Daoy (cell line): ENCODE measurements at regions not wholly inside any gene's neighbourhood (a gene's known extent, or its start where the extent isn't known, plus 50 kb on each side); places are given as distances from the start of the nearest gene placed in this dataset.
A peak's percentile ranks its signal among the peaks of the same experiment; 100 is the strongest.
"Not testable (repeated sequence)": the region's sequence is repeated elsewhere in the genome, so short reads cannot be mapped to it uniquely, and the experiment has no call there.

Source experiments
- DNase-seq: peaks from one replicate; pipeline ENCODE4 v3.0.0-alpha.2; 2015; ENCODE audit warnings: low read depth

- DNase-seq, result not testable (repeated sequence)
Measured at GRCh38 chr7:6939126-6939525, 113.1 kb upstream of the CCZ1B start.

GRCh38 chr7:6939896-6940295 is 113.8 kb upstream of the CCZ1B start:
- DNase-seq, result not testable (repeated sequence)

- not testable (repeated sequence) for DNase-seq
Measured at GRCh38 chr7:6946873-6947272, 120.8 kb upstream of the CCZ1B start.

DNA sequence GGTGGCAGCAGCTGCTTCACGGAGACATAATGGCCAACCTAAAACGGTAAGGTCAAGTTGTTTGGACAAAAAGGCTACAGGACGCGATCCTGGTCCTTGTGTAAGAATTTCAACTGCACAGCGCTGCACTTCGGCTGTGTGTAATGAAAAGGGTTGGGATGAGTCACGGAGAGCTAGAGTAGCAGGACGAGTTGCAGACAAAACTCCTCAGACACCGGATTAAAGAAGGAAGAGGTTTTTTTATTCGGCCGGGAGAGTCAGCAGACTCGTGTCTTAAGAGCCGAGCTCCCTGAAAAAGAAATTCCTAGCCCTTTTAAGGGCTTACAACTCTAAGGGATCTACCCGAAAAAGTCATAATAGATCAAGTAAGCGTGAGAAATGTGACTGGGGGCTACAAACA is 124.2 kb upstream of the CCZ1B start:
- DNase-seq, result peak; percentile 63

- not testable (repeated sequence) for DNase-seq
Measured at GRCh38 chr7:6951553-6951952, 125.5 kb upstream of the CCZ1B start.

DNA sequence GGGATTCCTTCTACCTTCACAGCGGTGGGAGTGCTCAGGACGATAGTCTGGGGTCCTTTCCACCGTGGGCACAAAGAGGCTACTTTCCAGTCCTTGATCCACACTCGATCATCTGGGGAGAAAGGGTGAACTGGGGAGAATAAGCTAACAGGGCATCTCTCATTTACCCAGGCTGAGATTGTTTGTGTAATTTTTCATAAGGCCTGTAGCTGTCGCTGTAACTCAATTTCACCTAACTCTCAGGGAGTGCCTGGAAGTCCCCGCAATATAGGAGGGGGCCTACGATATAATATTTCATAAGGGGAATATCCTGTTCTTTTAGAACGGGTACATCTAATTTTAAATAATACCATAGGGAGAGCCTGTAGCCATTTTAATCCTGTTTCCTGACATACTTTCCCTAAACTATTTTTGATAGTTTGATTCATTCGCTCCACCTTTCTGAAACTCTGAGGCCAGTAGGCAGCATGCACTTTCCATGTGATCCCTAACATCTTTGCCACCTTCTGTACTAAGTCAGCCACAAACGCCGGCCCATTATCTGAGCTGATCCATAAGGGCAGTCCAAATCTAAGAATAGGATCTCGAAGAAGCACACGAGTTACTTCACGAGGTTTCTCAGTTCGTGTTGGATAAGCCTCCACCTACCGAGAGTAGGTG is 127.2 kb upstream of the CCZ1B start:
- not testable (repeated sequence) for DNase-seq

DNA sequence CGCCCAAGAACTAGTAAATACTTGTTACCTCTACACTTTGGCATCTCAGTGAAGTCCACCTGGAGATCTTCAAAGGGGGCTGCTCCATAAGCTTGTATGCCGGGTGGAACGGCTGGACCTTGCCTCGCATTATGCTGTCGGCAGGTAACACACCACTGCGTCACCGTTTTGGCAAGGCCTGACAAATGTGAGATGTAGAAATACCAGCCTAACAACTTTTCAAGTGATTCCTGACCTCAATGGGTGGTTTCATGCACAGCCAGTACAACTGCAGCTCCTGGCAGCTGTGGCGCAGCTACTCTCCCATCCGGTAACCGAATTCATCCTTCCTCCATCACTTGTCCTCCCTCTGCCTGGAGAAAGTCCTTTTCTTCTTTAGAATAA is 127.7 kb upstream of the CCZ1B start:
- DNase-seq, result not testable (repeated sequence)

- not testable (repeated sequence) for DNase-seq
Measured at GRCh38 chr7:6955385-6955784, 129.3 kb upstream of the CCZ1B start.

DNA sequence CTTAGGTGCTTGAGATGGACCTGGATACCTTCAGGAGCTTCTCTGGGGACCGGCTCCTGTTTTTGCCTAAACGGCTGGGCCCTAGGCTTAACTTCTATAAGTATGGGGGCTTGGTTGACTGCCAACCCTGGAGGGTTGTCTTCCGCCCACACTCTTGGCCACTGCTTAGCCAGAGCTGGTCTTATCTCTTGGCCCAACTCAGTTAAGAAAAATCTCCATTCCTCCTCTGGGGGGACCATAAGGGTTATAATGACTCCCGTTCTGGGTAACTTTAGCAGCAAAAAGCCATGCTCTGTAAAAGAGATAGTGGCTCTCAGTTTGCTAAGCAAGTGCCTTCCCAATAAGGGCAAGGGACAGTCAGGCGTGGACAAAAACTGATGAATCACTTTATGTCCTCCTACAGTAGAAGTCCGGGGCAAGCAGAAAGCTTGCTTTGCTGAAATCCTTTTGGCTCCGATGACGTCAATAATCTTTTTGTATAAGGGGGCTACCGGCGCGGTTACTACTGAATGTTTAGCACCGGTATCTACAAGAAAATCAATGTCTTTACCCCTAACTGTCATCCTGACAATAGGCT is 130.0 kb upstream of the CCZ1B start:
- not testable (repeated sequence) for DNase-seq

DNA sequence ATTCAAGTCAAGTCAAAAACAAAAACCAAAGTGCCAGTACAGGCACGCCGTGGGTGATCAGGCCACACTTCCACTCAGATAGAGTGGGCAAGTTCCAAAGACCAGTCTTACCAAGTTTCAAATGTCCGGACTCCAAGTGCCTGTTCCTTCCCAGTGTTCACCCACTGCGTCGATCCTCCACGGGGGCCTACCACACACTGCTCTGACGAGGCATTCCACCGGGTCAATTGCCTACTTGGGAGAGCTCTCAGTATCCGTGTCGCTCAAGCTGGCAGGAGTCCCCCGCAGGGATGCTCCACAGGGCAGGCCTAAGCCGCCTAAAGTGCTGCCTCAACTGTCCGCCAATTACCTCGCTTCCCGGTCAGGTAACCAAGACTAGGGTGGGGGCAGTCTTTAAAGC is 132.3 kb upstream of the CCZ1B start:
- DNase-seq, result not testable (repeated sequence)

DNA sequence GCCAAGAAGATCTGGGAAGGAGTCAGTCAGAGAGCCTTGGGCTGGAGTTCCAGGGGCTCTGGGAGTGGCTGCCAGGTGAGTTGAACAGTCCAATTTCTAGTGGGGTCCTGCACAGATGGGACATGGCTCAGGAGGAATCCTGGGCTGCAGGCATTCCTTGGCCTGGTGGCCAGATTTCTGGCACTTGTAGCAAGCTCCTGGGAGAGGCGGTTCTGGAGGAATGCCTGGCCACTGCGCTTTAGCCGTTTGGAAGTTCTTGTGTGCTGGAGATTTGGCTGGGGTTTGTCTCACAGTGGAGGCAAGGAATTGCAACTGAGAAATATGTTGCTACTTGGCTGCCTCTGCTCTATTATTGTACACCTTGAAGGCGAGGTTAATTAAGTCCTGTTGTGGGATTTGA is 133.9 kb upstream of the CCZ1B start:
- not testable (repeated sequence) for DNase-seq

GRCh38 chr7:6962871-6963270 is 136.8 kb upstream of the CCZ1B start:
- DNase-seq, result not testable (repeated sequence)

DNA sequence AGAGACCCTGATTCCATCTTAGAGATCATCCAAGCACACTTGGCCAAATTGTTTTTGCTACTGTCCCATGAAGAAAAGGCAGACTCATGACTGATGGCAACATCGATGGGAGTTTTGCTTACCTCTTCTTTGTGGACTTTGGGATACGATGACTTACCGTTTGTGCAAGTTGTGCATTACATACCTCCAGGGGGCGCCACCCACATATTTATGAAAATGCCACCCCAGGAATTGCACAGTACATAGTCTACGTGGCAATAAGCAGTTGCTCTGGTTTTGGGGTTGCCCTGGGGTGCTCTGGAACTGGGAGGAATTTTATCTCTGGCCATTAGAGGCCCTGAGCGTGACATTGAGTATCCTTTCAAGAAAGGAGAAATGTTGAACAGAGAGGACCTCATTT is 139.0 kb upstream of the CCZ1B start:
- peak; percentile 42 for DNase-seq

GRCh38 chr7:6970180-6970579 is 144.1 kb upstream of the CCZ1B start:
- DNase-seq, result not testable (repeated sequence)

GRCh38 chr7:6974876-6975275 is 148.8 kb upstream of the CCZ1B start:
- DNase-seq, result not testable (repeated sequence)

DNA sequence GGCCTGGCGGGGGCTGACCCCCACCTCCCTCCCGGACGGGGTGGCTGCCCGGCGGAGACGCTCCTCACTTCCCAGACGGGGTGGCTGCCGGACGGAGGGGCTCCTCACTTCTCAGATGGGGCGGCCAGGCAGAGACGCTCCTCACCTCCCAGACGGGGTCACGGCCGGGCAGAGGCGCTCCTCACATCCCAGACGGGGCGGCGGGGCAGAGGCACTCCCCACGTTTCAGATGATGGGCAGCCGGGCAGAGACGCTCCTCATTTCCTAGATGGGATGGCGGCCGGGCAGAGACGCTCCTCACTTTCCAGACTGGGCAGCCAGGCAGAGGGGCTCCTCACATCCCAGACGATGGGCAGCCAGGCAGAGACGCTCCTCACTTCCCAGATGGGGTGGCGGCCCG is 149.3 kb upstream of the CCZ1B start:
- not testable (repeated sequence) for DNase-seq

DNA sequence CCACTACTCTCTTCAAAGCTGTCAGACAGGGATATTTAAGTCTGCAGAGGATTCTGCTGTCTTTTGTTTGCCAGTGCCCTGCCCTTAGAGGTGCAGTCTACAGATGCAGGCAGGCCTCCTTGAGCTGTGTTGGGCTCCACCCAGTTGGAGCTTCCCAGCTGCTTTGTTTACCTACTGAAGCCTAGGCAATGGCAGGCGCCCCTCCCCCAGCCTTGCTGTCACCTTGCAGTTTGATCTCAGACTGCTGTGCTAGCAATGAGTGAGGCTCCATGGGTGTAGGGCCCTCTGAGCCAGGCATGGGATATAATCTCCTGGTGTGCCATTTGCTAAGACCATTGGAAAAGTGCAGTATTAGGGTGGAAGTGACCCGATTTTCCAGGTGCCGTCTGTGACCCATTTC is 151.3 kb upstream of the CCZ1B start:
- DNase-seq, result not testable (repeated sequence)

- peak; percentile 65 for DNase-seq
Measured at GRCh38 chr7:6978326-6978725, 152.3 kb upstream of the CCZ1B start.

GRCh38 chr7:6979456-6979855 is 153.4 kb upstream of the CCZ1B start:
- not testable (repeated sequence) for DNase-seq

DNA sequence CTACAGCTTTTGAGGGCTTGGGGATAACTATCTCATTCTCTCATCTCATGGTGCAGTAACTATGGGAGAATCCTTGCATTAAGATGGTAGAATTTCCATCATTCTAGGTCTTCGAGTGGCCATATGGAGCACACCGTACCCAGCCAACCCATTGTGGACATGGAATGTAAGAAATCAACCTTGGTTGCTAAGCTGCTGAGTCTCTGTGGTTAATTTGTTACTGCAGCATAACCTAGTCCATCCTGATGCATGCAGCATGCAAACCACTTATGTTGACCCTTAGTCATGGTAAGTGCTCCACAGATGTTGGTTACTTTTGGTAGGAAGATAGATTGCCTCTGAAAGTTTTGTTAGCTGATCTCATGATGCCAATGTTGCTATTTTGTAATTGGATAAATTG is 156.3 kb upstream of the CCZ1B start:
- DNase-seq, result not testable (repeated sequence)

DNA sequence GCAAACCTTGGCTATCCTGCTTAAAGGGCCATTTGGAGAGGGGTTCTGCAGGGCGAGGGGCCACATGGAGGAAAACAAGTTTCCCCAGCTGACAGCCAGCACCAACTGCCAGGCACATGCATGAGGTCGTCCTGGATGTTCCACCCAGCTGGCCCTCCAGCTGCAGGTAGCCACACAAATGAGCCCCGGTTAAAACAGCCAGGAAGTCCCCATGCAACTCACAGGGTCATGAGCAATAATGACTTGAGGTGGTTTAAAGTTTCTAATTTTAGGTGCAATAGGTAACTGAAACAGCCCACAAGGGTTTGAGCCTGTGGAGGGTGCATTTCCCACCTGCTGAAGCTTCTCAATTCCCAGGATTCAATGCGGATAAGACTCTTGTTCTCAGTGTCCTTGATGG is 160.8 kb upstream of the CCZ1B start:
- not testable (repeated sequence) for DNase-seq

GRCh38 chr7:6988608-6989007 is 162.5 kb upstream of the CCZ1B start:
- not testable (repeated sequence) for DNase-seq

DNA sequence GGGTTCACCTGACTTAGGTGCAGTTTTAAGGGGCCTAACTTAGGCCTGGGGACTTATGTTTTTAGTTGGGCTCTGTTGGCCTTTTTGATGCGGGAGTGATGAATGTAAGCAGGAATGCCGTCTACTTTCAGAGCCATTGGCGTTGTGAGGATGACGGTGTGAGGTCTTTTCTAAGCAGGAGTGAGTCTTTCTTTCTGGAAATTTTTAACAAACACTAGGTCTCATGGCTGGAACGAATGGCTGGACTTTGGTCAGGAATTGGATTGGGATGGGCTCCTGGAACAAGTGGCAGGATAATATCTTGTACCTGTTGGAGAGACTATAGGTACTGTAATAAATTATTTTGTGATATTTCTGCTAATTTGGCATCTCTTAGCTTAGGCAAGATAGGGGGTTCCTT is 163.9 kb upstream of the CCZ1B start:
- not testable (repeated sequence) for DNase-seq
